GM23248 (cell line): ENCODE measurements at regions not wholly inside any gene's neighbourhood (a gene's known extent, or its start where the extent isn't known, plus 50 kb on each side); places are given as distances from the start of the nearest gene placed in this dataset.

ENCODE experiments used
- EZH2 ChIP-seq: fragments of 200-600 bp; sonication (generic); IDR thresholded peaks from 2 replicates; pipeline ENCODE4 v1.6.1; 2018; ENCODE audit warnings: antibody characterized with exemption, mild to moderate bottlenecking; ENCODE audit not compliant: insufficient read depth, poor library complexity, severe bottlenecking
- EZH2phosphoT487 ChIP-seq: fragments of 200-600 bp; sonication (generic); IDR thresholded peaks from 2 replicates; pipeline ENCODE4 v1.6.1; 2018; ENCODE audit warnings: antibody characterized with exemption, moderate library complexity, mild to moderate bottlenecking, low read depth; ENCODE audit not compliant: insufficient read depth

DNA sequence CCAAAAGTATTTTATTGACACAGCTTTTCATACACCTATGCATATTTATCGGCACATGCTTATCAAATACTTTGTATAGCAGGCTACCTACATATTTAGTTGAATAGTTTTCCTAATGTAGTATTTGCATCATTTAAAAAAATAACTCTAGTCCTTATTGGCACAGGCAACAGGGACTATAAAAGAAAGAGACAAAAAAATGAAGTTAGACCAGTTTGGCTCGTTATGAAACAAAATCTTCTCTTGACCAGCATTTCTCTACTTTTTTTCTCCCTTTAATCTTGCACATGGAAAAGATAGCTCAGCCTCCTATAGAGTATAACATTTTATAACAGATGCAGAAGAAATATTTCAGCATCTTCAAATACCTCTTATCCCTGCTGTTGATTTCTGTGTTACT is 794.8 kb upstream of the MIR17HG start:
- TF ChIP-seq EZH2phosphoT487 (no peak), EZH2 (no peak)
